Prostate gland (tissue), 2 donors: ENCODE measurements at regions not wholly inside any gene's neighbourhood (a gene's known extent, or its start where the extent isn't known, plus 50 kb on each side); places are given as distances from the start of the nearest gene placed in this dataset.

Source experiments
- DNase-seq: peaks from one replicate; pipeline ENCODE4 v3.0.0-alpha.2; 2019; ENCODE audit warnings: low spot score
- H3K27ac ChIP-seq, 2 donors: fragments of 200-600 bp; sonication (generic); 2 replicates each; pipeline ENCODE4 v1.5.1; 2017 to 2019
- H3K27me3 ChIP-seq: fragments of 200-600 bp; sonication (generic); replicated peaks from 2 replicates; pipeline ENCODE4 v1.5.1; 2019; ENCODE audit not compliant: insufficient read depth
- H3K36me3 ChIP-seq, 2 donors: fragments of 200-600 bp; sonication (generic); 1 replicate in 1 of 2; 2 replicates in 1 of 2; pipeline versions ENCODE4 v1.5.1 to v1.8.1; 2017 to 2019
- H3K4me1 ChIP-seq: fragments of 200-600 bp; sonication (generic); replicated peaks from 2 replicates; pipeline ENCODE4 v1.5.1; 2019
- H3K4me3 ChIP-seq, 2 donors: fragments of 200-600 bp; sonication (generic); 2 replicates each; pipeline ENCODE4 v1.5.1; 2017 to 2019
- H3K9me3 ChIP-seq: fragments of 200-600 bp; sonication (generic); 2 replicates; pipeline ENCODE4 v1.5.1; 2017
- CTCF ChIP-seq, 4 experiments: fragments of 200-600 bp in 2 of 4; fragments of 450-650 bp in 2 of 4; sonication (generic) in 2 of 4; IDR thresholded peaks; 1 replicate in 3 of 4; 2 replicates in 1 of 4; pipeline ENCODE4 v1.5.1; 2016 to 2019; ENCODE audit warnings: antibody characterized with exemption in 4 of 4, mild to moderate bottlenecking in 2 of 4, moderate library complexity in 2 of 4
- POLR2A ChIP-seq: fragments of 450-650 bp; IDR thresholded peaks from one replicate; pipeline ENCODE4 v1.6.1; 2016; ENCODE audit warnings: antibody characterized with exemption, mild to moderate bottlenecking
- POLR2AphosphoS5 ChIP-seq: sonication (generic); formaldehyde crosslinking; IDR thresholded peaks from one replicate; pipeline ENCODE4 v1.6.1; 2017; ENCODE audit warnings: antibody characterized with exemption
- WGBS: methylation state at CpG from one replicate; pipeline ENCODE4 v1.1.5; 2018; 5-methylcytosine and 5-hydroxymethylcytosine counted together
- intact Hi-C: fragments of 100-400 bp; cut with DNase I; formaldehyde crosslinking; loops from one replicate; pipeline ENCODE4 v1.14.2; 2022

- Histone ChIP-seq H3K27me3 (no peaks in the 10 kb centered on the region), H3K4me3 (no peak overlapping the region), H3K9me3 (no peaks in the 10 kb centered on the region), H3K4me1 (no peaks in the 10 kb centered on the region), H3K27ac (no peak overlapping the region), H3K36me3 (no peaks in the 10 kb centered on the region)
- 86% methylated on average over 1 of the region's 1 CpG for WGBS
- intact Hi-C loops = no loop called here
- no peak for TF ChIP-seq CTCF (IDR thresholded peaks at IDR 0.05)
- TF ChIP-seq POLR2A = no peak
- TF ChIP-seq POLR2AphosphoS5 = no peak
- no peak for DNase-seq
These were observed 86.5 kb upstream of the UBL3 start for GRCh38 chr13:29936956-29937355.

GRCh38 chr13:29936051-29936813 is 85.8 kb upstream of the UBL3 start:
- intact Hi-C loops = no loop called here
- no peaks in the 10 kb centered on the region for H3K36me3 ChIP-seq
- no peak overlapping the region for H3K27ac ChIP-seq
- no peak overlapping the region for H3K4me3 ChIP-seq
- H3K4me1 ChIP-seq = no peaks in the 10 kb centered on the region
- 48% methylated on average over 13 of the region's 13 CpGs for WGBS
- H3K9me3 ChIP-seq = no peaks in the 10 kb centered on the region
- no peaks in the 10 kb centered on the region for H3K27me3 ChIP-seq
- TF ChIP-seq CTCF (IDR thresholded peaks at IDR 0.05) (no peak), POLR2A (no peak), POLR2AphosphoS5 (no peak)
- no peak for DNase-seq

- 69% methylated on average over 6 of the region's 6 CpGs for WGBS
- no peak for DNase-seq
These were observed 85.0 kb upstream of the UBL3 start for GRCh38 chr13:29935309-29935981.

GRCh38 chr13:29934531-29935308 is 84.3 kb upstream of the UBL3 start:
- DNase-seq = no peak
- intact Hi-C loops = no loop called here
- Histone ChIP-seq H3K27ac (no peak overlapping the region), H3K36me3 (no peaks in the 10 kb centered on the region), H3K4me3 (no peak overlapping the region), H3K4me1 (no peaks in the 10 kb centered on the region), H3K9me3 (no peaks in the 10 kb centered on the region), H3K27me3 (no peaks in the 10 kb centered on the region)
- TF ChIP-seq POLR2A = no peak
- TF ChIP-seq CTCF (IDR thresholded peaks at IDR 0.05) = no peak
- no peak for TF ChIP-seq POLR2AphosphoS5
- WGBS = 77% methylated on average over 7 of the region's 7 CpGs

More at GRCh38 chr13:29935309-29935981, 85.0 kb upstream of the UBL3 start:
- intact Hi-C loops = no loop called here
- Histone ChIP-seq H3K36me3 (no peaks in the 10 kb centered on the region), H3K27me3 (no peaks in the 10 kb centered on the region), H3K27ac (no peak overlapping the region), H3K4me3 (no peak overlapping the region), H3K4me1 (no peaks in the 10 kb centered on the region), H3K9me3 (no peaks in the 10 kb centered on the region)
- TF ChIP-seq CTCF (IDR thresholded peaks at IDR 0.05) = no peak
- TF ChIP-seq POLR2AphosphoS5 = no peak
- TF ChIP-seq POLR2A = no peak
